Thyroid gland (tissue), 4 donors: ENCODE measurements at regions not wholly inside any gene's neighbourhood (a gene's known extent, or its start where the extent isn't known, plus 50 kb on each side); places are given as distances from the start of the nearest gene placed in this dataset.

Experiments
- CTCF ChIP-seq, 6 experiments: fragments of 200-600 bp in 3 of 6; fragments of 450-650 bp in 3 of 6; sonication (generic) in 3 of 6; IDR thresholded peaks; one replicate each; pipeline ENCODE4 v1.5.1; 2016 to 2019; ENCODE audit warnings: antibody characterized with exemption in 6 of 6, mild to moderate bottlenecking in 2 of 6, inconsistent platforms in 1 of 6, moderate library complexity in 1 of 6
- POLR2A ChIP-seq, 2 donors: fragments of 450-650 bp; IDR thresholded peaks; one replicate each; pipeline ENCODE4 v1.6.1; 2017; ENCODE audit warnings: antibody characterized with exemption in 2 of 2, mild to moderate bottlenecking in 2 of 2, moderate library complexity in 1 of 2

- no peak for TF ChIP-seq CTCF (IDR thresholded peaks at IDR 0.05)
- TF ChIP-seq POLR2A (IDR thresholded peaks at IDR 0.05), result no peak
Measured at GRCh38 chr3:67864587-67865183, 210.3 kb upstream of the SUCLG2 start.
